Liver (tissue), 3 donors: ENCODE measurements at regions not wholly inside any gene's neighbourhood (a gene's known extent, or its start where the extent isn't known, plus 50 kb on each side); places are given as distances from the start of the nearest gene placed in this dataset.

ENCODE experiments used
- RAD21 ChIP-seq, 2 donors: IDR thresholded peaks; 2 replicates each; pipeline ENCODE4 v1.6.1; 2016; ENCODE audit warnings: antibody characterized with exemption in 2 of 2, mild to moderate bottlenecking in 2 of 2
- YY1 ChIP-seq: IDR thresholded peaks from 2 replicates; pipeline ENCODE4 v1.6.1; 2016; ENCODE audit warnings: antibody characterized with exemption, mild to moderate bottlenecking
- TF ChIP-seq, protein P1 (sequence below): fragments of 150-350 bp; IDR thresholded peaks from 2 replicates; pipeline ENCODE4 v1.5.1; 2017; ENCODE audit warnings: improper control_type of control experiment, low read depth, low read length; ENCODE audit not compliant: missing input control
- TF ChIP-seq, protein P2 (sequence below): IDR thresholded peaks from 2 replicates; pipeline ENCODE4 v1.6.1; 2016; ENCODE audit warnings: antibody characterized with exemption
- donor health status: healthy.
- donor health status: healthy.

DNA sequence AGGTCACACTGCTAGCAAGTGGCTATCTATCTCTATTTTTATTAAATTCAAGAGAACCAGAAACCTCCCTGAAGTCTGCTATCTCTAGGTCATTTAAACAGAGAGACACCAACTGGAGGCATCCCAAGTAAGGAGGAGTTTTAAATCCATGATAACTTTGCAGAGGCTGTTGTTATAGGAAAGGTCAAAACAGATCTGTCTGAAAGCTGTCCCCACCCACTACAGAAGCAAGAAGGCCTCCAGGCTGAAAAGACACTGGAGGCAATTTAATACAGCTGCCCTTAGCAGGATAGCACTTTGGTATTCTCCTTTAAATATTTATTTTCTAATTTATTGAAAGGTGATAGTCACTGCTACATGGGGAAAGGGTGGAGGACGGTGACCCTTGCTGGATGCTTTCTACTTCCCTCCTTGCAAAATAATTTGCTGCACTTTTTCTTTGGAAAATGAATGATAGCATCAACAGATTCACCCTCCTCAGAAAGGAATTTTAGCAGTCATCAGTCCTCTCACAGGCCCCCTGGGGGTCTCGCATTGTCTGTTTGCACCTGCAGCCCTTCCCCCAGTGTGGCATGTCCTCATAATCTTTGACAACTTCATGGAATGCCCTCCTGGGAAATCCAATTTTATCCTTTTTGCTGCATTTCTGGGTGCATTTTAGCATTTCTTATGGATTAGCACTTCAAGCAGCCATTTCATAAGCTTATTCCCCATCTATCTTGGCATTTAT lies 429.5 kb upstream of the TNP1 start:
- TF ChIP-seq, protein P1, sequence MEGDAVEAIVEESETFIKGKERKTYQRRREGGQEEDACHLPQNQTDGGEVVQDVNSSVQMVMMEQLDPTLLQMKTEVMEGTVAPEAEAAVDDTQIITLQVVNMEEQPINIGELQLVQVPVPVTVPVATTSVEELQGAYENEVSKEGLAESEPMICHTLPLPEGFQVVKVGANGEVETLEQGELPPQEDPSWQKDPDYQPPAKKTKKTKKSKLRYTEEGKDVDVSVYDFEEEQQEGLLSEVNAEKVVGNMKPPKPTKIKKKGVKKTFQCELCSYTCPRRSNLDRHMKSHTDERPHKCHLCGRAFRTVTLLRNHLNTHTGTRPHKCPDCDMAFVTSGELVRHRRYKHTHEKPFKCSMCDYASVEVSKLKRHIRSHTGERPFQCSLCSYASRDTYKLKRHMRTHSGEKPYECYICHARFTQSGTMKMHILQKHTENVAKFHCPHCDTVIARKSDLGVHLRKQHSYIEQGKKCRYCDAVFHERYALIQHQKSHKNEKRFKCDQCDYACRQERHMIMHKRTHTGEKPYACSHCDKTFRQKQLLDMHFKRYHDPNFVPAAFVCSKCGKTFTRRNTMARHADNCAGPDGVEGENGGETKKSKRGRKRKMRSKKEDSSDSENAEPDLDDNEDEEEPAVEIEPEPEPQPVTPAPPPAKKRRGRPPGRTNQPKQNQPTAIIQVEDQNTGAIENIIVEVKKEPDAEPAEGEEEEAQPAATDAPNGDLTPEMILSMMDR, result no peak
- TF ChIP-seq, protein P2, sequence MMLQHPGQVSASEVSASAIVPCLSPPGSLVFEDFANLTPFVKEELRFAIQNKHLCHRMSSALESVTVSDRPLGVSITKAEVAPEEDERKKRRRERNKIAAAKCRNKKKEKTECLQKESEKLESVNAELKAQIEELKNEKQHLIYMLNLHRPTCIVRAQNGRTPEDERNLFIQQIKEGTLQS, result no peak
- no peak for TF ChIP-seq YY1
- TF ChIP-seq RAD21 (IDR thresholded peaks at IDR 0.05), result peak in 1 of 2 donors; percentile 6
